CD4-positive, alpha-beta memory T cell (primary cell): ENCODE measurements at regions not wholly inside any gene's neighbourhood (a gene's known extent, or its start where the extent isn't known, plus 50 kb on each side); places are given as distances from the start of the nearest gene placed in this dataset.

Experiments
- CTCF ChIA-PET: fragments of 350-600 bp; sonication (Branson Sonifier 250); formaldehyde crosslinking; loops from one replicate; lab custom pipeline; 2021; ENCODE audit warnings: inconsistent platforms; ENCODE audit not compliant: partially characterized antibody; lab: Charles Lee
- POLR2A ChIA-PET: fragments of 350-600 bp; sonication (Branson Sonifier 250); formaldehyde crosslinking; loops from one replicate; lab custom pipeline; 2021; ENCODE audit not compliant: partially characterized antibody; lab: Charles Lee
- DNase-seq, 5 donors: peaks; one replicate each; pipeline versions ENCODE4 v3.0.0 to v3.0.0-alpha.2; 2020 to 2022; ENCODE audit warnings: mixed read lengths in 1 of 5
- H3K27ac ChIP-seq: one replicate; pipeline ENCODE4 v1.7.0; 2013; ENCODE audit warnings: low read depth, low read length
- H3K27me3 ChIP-seq: 2 replicates; pipeline ENCODE4 v1.7.0; 2013; ENCODE audit warnings: mild to moderate bottlenecking, low read length, moderate library complexity; ENCODE audit not compliant: insufficient read depth
- H3K36me3 ChIP-seq: 2 replicates; pipeline ENCODE4 v1.7.0; 2013; ENCODE audit warnings: mild to moderate bottlenecking, low read length, moderate library complexity; ENCODE audit not compliant: insufficient read depth
- H3K4me1 ChIP-seq: 2 replicates; pipeline ENCODE4 v1.7.0; 2013; ENCODE audit warnings: mild to moderate bottlenecking, low read length, moderate library complexity; ENCODE audit not compliant: insufficient read depth
- H3K4me3 ChIP-seq, 2 donors: one replicate each; pipeline ENCODE4 v1.7.0; 2013; ENCODE audit warnings: low read length in 2 of 2, mild to moderate bottlenecking in 1 of 2
- H3K9me3 ChIP-seq, 2 donors: one replicate each; pipeline ENCODE4 v1.7.0; 2013; ENCODE audit warnings: low read length in 2 of 2, control low read depth in 1 of 2; ENCODE audit not compliant: control insufficient read depth in 1 of 2
- H3K27ac Mint-ChIP-seq, 7 donors: one replicate each; pipeline ENCODE4 v1.8.0; 2020 to 2021; ENCODE audit warnings: mixed read lengths in 7 of 7, mild to moderate bottlenecking in 6 of 7, inconsistent platforms in 3 of 7, moderate library complexity in 3 of 7
- H3K27me3 Mint-ChIP-seq, 2 donors: one replicate each; pipeline ENCODE4 v1.8.0; 2020 to 2021; ENCODE audit warnings: mixed read lengths in 2 of 2
- H3K36me3 Mint-ChIP-seq, 2 donors: one replicate each; pipeline ENCODE4 v1.8.0; 2020 to 2021; ENCODE audit warnings: mixed read lengths in 2 of 2, inconsistent platforms in 1 of 2, mild to moderate bottlenecking in 1 of 2
- H3K4me1 Mint-ChIP-seq, 4 donors: one replicate each; pipeline ENCODE4 v1.8.0; 2020 to 2021; ENCODE audit warnings: mixed read lengths in 4 of 4, mild to moderate bottlenecking in 1 of 4
- H3K4me3 Mint-ChIP-seq, 8 donors: one replicate each; pipeline ENCODE4 v1.8.0; 2020 to 2021; ENCODE audit warnings: mixed read lengths in 8 of 8, mild to moderate bottlenecking in 7 of 8, moderate library complexity in 6 of 8, inconsistent platforms in 3 of 8
- H3K9me3 Mint-ChIP-seq, 8 donors: one replicate each; pipeline ENCODE4 v1.8.0; 2020 to 2021; ENCODE audit warnings: mixed read lengths in 8 of 8, mild to moderate bottlenecking in 5 of 8, inconsistent platforms in 3 of 8, moderate library complexity in 1 of 8
- intact Hi-C: fragments of 100-400 bp; cut with micrococcal nuclease; formaldehyde crosslinking; loops from one replicate; pipeline ENCODE4 v1.15.1; 2023

- H3K27ac Mint-ChIP-seq, result no peak overlapping the region
- Histone ChIP-seq H3K4me1 (peaks cover 21% of the 10 kb centered on the region), H3K27me3 (no peaks in the 10 kb centered on the region), H3K4me3 (no peak overlapping the region), H3K36me3 (no peaks in the 10 kb centered on the region), H3K9me3 (no peaks in the 10 kb centered on the region), H3K27ac (no peak overlapping the region)
- intact Hi-C loops, result no loop called here
- peaks cover 0 to 1% of the 10 kb centered on the region in 2 donors for H3K27me3 Mint-ChIP-seq
- no peaks in the 10 kb centered on the region for H3K36me3 Mint-ChIP-seq
- no peak for DNase-seq
- peaks cover 15 to 22% (median 17%) of the 10 kb centered on the region in 4 donors for H3K4me1 Mint-ChIP-seq
- ChIA-PET POLR2A (no interaction called here), CTCF (no interaction called here)
- no peak overlapping the region for H3K4me3 Mint-ChIP-seq
- peaks cover 0 to 13% (median 6%) of the 10 kb centered on the region in 8 donors for H3K9me3 Mint-ChIP-seq
Measured at GRCh38 chr9:105861972-105862371, 167.6 kb downstream of the TMEM38B start.

GRCh38 chr9:105864248-105864898, 170.0 kb downstream of the TMEM38B start:
- no peaks in the 10 kb centered on the region for H3K27me3 ChIP-seq
- peaks cover 0 to 3% of the 10 kb centered on the region in 2 donors for H3K27me3 Mint-ChIP-seq
- peaks cover 2 to 11% (median 5%) of the 10 kb centered on the region in 8 donors for H3K9me3 Mint-ChIP-seq
- H3K4me3 Mint-ChIP-seq, result no peak overlapping the region
- no peak overlapping the region for H3K4me3 ChIP-seq
- H3K4me1 Mint-ChIP-seq, result peaks cover 0 to 6% (median 4%) of the 10 kb centered on the region in 4 donors
- H3K27ac Mint-ChIP-seq, result no peak overlapping the region
- no peak for DNase-seq
- ChIA-PET CTCF (interaction anchor here (0.6 to 1.3 kb wide), 2 partner anchors 16 to 21 kb away, joined by 3 read pairs; no protein-coding TSS in a partner anchor), POLR2A (no interaction called here)
- intact Hi-C loops, result no loop called here
- no peak overlapping the region for H3K27ac ChIP-seq
- no peaks in the 10 kb centered on the region for H3K9me3 ChIP-seq
- peaks cover 4% of the 10 kb centered on the region for H3K4me1 ChIP-seq
- H3K36me3 Mint-ChIP-seq, result no peaks in the 10 kb centered on the region
- no peaks in the 10 kb centered on the region for H3K36me3 ChIP-seq

- no peak overlapping the region for H3K27ac Mint-ChIP-seq
- Histone ChIP-seq H3K27me3 (no peaks in the 10 kb centered on the region), H3K36me3 (no peaks in the 10 kb centered on the region), H3K4me3 (no peak overlapping the region), H3K27ac (no peak overlapping the region), H3K4me1 (no peaks in the 10 kb centered on the region), H3K9me3 (no peaks in the 10 kb centered on the region)
- H3K4me3 Mint-ChIP-seq, result no peak overlapping the region
- intact Hi-C loops, result no loop called here
- peaks cover 0 to 10% (median 4%) of the 10 kb centered on the region in 8 donors for H3K9me3 Mint-ChIP-seq
- no peaks in the 10 kb centered on the region for H3K36me3 Mint-ChIP-seq
- H3K4me1 Mint-ChIP-seq, result no peaks in the 10 kb centered on the region
- peaks cover 0 to 3% of the 10 kb centered on the region in 2 donors for H3K27me3 Mint-ChIP-seq
- no peak for DNase-seq
- POLR2A ChIA-PET, result no interaction called here
- CTCF ChIA-PET, result interaction anchor here (0.6 to 1.3 kb wide), 2 partner anchors 15 to 20 kb away, joined by 3 read pairs; no protein-coding TSS in a partner anchor
Measured at GRCh38 chr9:105865285-105865684, 170.9 kb downstream of the TMEM38B start.

GRCh38 chr9:105871540-105871939, 177.2 kb downstream of the TMEM38B start:
- no peaks in the 10 kb centered on the region for H3K36me3 Mint-ChIP-seq
- POLR2A ChIA-PET, result no interaction called here
- DNase-seq, result no peak

GRCh38 chr9:105873801-105874200, 179.5 kb downstream of the TMEM38B start:
- Histone ChIP-seq H3K4me1 (peaks cover 4% of the 10 kb centered on the region), H3K36me3 (no peaks in the 10 kb centered on the region), H3K27ac (no peak overlapping the region), H3K4me3 (no peak overlapping the region), H3K9me3 (no peaks in the 10 kb centered on the region), H3K27me3 (no peaks in the 10 kb centered on the region)
- H3K36me3 Mint-ChIP-seq, result no peaks in the 10 kb centered on the region
- H3K4me3 Mint-ChIP-seq, result no peak overlapping the region
- intact Hi-C loops, result no loop called here
- peaks cover 0 to 6% of the 10 kb centered on the region in 2 donors for H3K27me3 Mint-ChIP-seq
- CTCF ChIA-PET, result no interaction called here
- no peaks in the 10 kb centered on the region for H3K9me3 Mint-ChIP-seq
- DNase-seq, result no peak
- no peak overlapping the region for H3K27ac Mint-ChIP-seq
- H3K4me1 Mint-ChIP-seq, result peaks cover 0 to 3% (median 2%) of the 10 kb centered on the region in 4 donors
- POLR2A ChIA-PET, result no interaction called here

More at GRCh38 chr9:105871540-105871939, 177.2 kb downstream of the TMEM38B start:
- H3K9me3 Mint-ChIP-seq, result peaks cover 0 to 5% (median 0%) of the 10 kb centered on the region in 8 donors
- Histone ChIP-seq H3K4me1 (no peaks in the 10 kb centered on the region), H3K27ac (no peak overlapping the region), H3K9me3 (no peaks in the 10 kb centered on the region), H3K4me3 (no peak overlapping the region), H3K27me3 (no peaks in the 10 kb centered on the region), H3K36me3 (no peaks in the 10 kb centered on the region)
- intact Hi-C loops, result no loop called here
- CTCF ChIA-PET, result interaction anchor here (1.1 kb wide), 1 partner anchor 10 kb away, joined by 3 read pairs; no protein-coding TSS in a partner anchor
- no peaks in the 10 kb centered on the region for H3K4me1 Mint-ChIP-seq
- H3K27me3 Mint-ChIP-seq, result peaks cover 0 to 6% of the 10 kb centered on the region in 2 donors
- no peak overlapping the region for H3K27ac Mint-ChIP-seq
- H3K4me3 Mint-ChIP-seq, result no peak overlapping the region

GRCh38 chr9:105877721-105878120, 183.4 kb downstream of the TMEM38B start:
- Histone ChIP-seq H3K27me3 (no peaks in the 10 kb centered on the region), H3K9me3 (no peaks in the 10 kb centered on the region), H3K4me3 (no peak overlapping the region), H3K27ac (no peak overlapping the region), H3K4me1 (peaks cover 4% of the 10 kb centered on the region), H3K36me3 (no peaks in the 10 kb centered on the region)
- H3K9me3 Mint-ChIP-seq, result no peaks in the 10 kb centered on the region
- DNase-seq, result no peak
- CTCF ChIA-PET, result interaction anchor here (1.3 kb wide), 1 partner anchor 26 kb away, joined by 3 read pairs; no protein-coding TSS in a partner anchor
- no peaks in the 10 kb centered on the region for H3K36me3 Mint-ChIP-seq
- peaks cover 2 to 3% of the 10 kb centered on the region in 2 donors for H3K27me3 Mint-ChIP-seq
- intact Hi-C loops, result no loop called here
- H3K27ac Mint-ChIP-seq, result no peak overlapping the region
- H3K4me1 Mint-ChIP-seq, result peaks cover 0 to 3% (median 2%) of the 10 kb centered on the region in 4 donors
- no peak overlapping the region for H3K4me3 Mint-ChIP-seq
- POLR2A ChIA-PET, result no interaction called here

GRCh38 chr9:105879181-105879580, 184.8 kb downstream of the TMEM38B start:
- H3K27me3 ChIP-seq, result no peaks in the 10 kb centered on the region
- DNase-seq, result no peak
- Mint-ChIP-seq H3K4me1 (peaks cover 0 to 5% (median 3%) of the 10 kb centered on the region in 4 donors), H3K27me3 (peaks cover 0 to 3% of the 10 kb centered on the region in 2 donors), H3K9me3 (no peaks in the 10 kb centered on the region), H3K36me3 (no peaks in the 10 kb centered on the region), H3K27ac (peak overlapping the region in 1 of 7 donors; percentile 13), H3K4me3 (no peak overlapping the region)
- H3K27ac ChIP-seq, result no peak overlapping the region
- H3K4me1 ChIP-seq, result peaks cover 4% of the 10 kb centered on the region
- H3K4me3 ChIP-seq, result no peak overlapping the region
- no peaks in the 10 kb centered on the region for H3K9me3 ChIP-seq
- ChIA-PET CTCF (interaction anchor here (1.3 to 1.8 kb wide), 2 partner anchors 15 to 130 kb away, joined by 3 to 5 read pairs; no protein-coding TSS in a partner anchor), POLR2A (no interaction called here)
- no peaks in the 10 kb centered on the region for H3K36me3 ChIP-seq
- intact Hi-C loops, result no loop called here
